ENCODE measurements at regions not wholly inside any gene's neighbourhood (a gene's known extent, or its start where the extent isn't known, plus 50 kb on each side); places are given as distances from the start of the nearest gene placed in this dataset.

DNA sequence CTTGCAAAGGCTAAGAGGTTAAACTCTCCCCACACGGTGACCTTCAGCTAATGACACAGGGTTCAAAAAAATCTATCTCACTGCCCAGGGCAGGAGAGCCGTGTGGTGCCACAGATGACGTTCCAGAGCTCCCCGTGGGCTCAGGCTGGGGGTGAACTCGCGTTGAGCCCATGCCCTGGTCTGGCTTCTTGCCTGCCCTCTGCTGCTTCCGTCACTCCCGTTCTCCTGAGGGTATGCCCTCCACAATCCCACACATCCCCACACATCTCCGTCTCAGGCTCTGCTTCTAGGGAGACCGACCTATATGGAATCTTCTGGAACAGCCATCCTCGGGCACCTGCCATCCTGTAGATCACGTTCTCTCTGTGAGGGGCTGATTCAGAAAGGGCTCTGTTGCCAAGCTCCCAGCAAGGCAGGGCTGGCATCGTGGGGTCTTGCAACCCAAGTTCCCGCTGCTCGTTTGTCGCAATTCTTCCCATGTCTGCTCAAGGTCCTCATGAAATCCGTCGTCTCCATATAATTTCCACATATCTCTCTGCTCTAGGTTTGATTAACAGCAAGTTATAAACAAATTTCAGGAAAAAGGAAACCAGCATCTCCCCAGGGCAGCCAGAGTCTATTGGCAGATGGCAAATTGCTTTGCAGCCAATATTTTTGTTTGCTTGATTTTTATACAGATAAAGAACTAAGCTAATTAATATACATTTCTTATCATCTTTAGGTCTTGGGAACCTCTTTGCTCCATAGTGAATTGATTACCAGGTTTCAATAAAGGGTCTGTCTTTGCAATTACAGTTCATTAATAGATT, 278.2 kb downstream of the PTPRU start (continued):
- TF ChIP-seq RUNX3 (IDR thresholded peaks at IDR 0.05; ENCODE audit: low read length) = no peak
- no peak for TF ChIP-seq ZNF384 (IDR thresholded peaks at IDR 0.05; ENCODE audit: borderline replicate concordance, low read depth, low read length)
- TF ChIP-seq ZNF24 (IDR thresholded peaks at IDR 0.05) = no peak
- no peak for TF ChIP-seq ZNF274 (IDR thresholded peaks at IDR 0.05; ENCODE audit: insufficient read depth, insufficient read length)
- TF ChIP-seq CREM (IDR thresholded peaks at IDR 0.05; ENCODE audit: low read depth) = no peak
- no peak for TF ChIP-seq BCL11A (IDR thresholded peaks at IDR 0.05; ENCODE audit: low read depth, low read length)

DNA sequence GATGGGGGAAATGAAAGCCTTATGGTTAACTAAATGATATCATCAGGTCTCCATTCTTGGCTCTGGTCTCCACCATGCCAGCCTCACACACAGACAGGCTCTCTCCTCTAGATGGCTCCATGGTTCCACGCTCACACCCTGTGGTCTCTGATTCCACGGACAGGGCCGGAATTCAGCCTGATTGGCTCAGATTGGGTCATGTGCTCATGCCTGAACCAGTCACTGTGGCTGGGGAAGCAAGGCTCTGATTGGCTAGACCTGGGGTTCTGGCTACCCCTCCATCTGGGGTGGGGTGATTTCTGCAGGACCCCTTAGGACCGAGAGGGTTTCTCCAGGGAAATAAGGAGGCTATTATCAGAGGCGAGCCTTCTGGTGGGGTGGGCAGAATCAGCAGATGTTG, 277.0 kb downstream of the PTPRU start:
- peak; percentile 9 for DNase-seq (ENCODE audit: low read depth, low spot score)
- H3K4me1 ChIP-seq (ENCODE audit: control insufficient read depth, insufficient read depth, low read length) = no peaks in the 10 kb centered on the region
- ChIA-PET POLR2A (no interaction called here), RAD21 (ENCODE audit: unreplicated experiment) (no interaction called here), SMC1A (ENCODE audit: uncharacterized antibody, unreplicated experiment) (no interaction called here), CTCF (no interaction called here)
- TF ChIP-seq RAD21 (IDR thresholded peaks at IDR 0.05; ENCODE audit: insufficient read depth, low read depth, low read length) = peak; percentile 82
- no peak for TF ChIP-seq ESRRA (IDR thresholded peaks at IDR 0.05; ENCODE audit: low read length)
- TF ChIP-seq SP1 (IDR thresholded peaks at IDR 0.05; ENCODE audit: low read depth, low read length) = peak; percentile 12
- TF ChIP-seq NFYB (IDR thresholded peaks at IDR 0.05; ENCODE audit: insufficient read depth, low read depth, low read length) = peak; percentile 89
- TF ChIP-seq RUNX3 (IDR thresholded peaks at IDR 0.05; ENCODE audit: low read length) = 0 out of 2 replicates have a peak, but pooled peaks have one; percentile 33
- TF ChIP-seq SMC3 (IDR thresholded peaks at IDR 0.05; ENCODE audit: borderline replicate concordance, low read length) = peak; percentile 47
- TF ChIP-seq EZH2 (IDR thresholded peaks at IDR 0.05; ENCODE audit: borderline replicate concordance, control insufficient read depth, low read depth, low read length) = no peak
- TF ChIP-seq, protein P1, sequence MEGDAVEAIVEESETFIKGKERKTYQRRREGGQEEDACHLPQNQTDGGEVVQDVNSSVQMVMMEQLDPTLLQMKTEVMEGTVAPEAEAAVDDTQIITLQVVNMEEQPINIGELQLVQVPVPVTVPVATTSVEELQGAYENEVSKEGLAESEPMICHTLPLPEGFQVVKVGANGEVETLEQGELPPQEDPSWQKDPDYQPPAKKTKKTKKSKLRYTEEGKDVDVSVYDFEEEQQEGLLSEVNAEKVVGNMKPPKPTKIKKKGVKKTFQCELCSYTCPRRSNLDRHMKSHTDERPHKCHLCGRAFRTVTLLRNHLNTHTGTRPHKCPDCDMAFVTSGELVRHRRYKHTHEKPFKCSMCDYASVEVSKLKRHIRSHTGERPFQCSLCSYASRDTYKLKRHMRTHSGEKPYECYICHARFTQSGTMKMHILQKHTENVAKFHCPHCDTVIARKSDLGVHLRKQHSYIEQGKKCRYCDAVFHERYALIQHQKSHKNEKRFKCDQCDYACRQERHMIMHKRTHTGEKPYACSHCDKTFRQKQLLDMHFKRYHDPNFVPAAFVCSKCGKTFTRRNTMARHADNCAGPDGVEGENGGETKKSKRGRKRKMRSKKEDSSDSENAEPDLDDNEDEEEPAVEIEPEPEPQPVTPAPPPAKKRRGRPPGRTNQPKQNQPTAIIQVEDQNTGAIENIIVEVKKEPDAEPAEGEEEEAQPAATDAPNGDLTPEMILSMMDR (IDR thresholded peaks at IDR 0.05 in 2 of 3, conservative IDR thresholded peaks at IDR 0.05 in 1 of 3; ENCODE audit: control insufficient read depth in 2 of 3, extremely low read depth in 1 of 3, insufficient read depth in 1 of 3, low read depth in 3 of 3, low read length in 3 of 3) = peak; percentile 34 to 59 (median 43); a peak in 5 of 6 replicates
- peak; percentile 85 for TF ChIP-seq USF1 (IDR thresholded peaks at IDR 0.05; ENCODE audit: borderline replicate concordance, extremely low read length, insufficient read depth, low read depth, low read length)
- peak; percentile 92 for ATAC-seq
- no peaks in the 10 kb centered on the region for H4K20me1 ChIP-seq (ENCODE audit: control insufficient read depth, insufficient read depth)
- no peak overlapping the region for H2AFZ ChIP-seq (ENCODE audit: control insufficient read depth, low read depth, low read length)
- no peak overlapping the region for H3K9ac ChIP-seq (ENCODE audit: control insufficient read depth, insufficient read depth, low read length)
- no peaks in the 10 kb centered on the region for H3K79me2 ChIP-seq (ENCODE audit: control insufficient read depth, insufficient read depth, low read length)
- FAIRE-seq = no peak
- H3K27me3 ChIP-seq (replicated peaks in 1 of 2; ENCODE audit: control insufficient read depth in 2 of 2, insufficient read depth in 2 of 2, low read length in 1 of 2) = peaks cover 0 to under 1% of the 10 kb centered on the region in 2 experiments; a peak in 1 of 4 replicates
- intact Hi-C loops (cut with micrococcal nuclease; ENCODE audit: unreplicated experiment) = loop anchor here (2.0 to 5.0 kb wide), 2 partner anchors 335 to 1194 kb away; no protein-coding TSS in a partner anchor
- no peak overlapping the region for H3K4me2 ChIP-seq (ENCODE audit: control insufficient read depth, insufficient read depth)
- no peaks in the 10 kb centered on the region for H3K36me3 ChIP-seq (ENCODE audit: control insufficient read depth in 2 of 2, insufficient read depth in 2 of 2, low read length in 1 of 2)
- BruUV-seq (replicated peaks) = no TSS peak
- H3K27ac ChIP-seq (ENCODE audit: control insufficient read depth, insufficient read depth) = no peak overlapping the region
- no peaks in the 10 kb centered on the region for H3K9me3 ChIP-seq (replicated peaks; ENCODE audit: control insufficient read depth, insufficient read depth, low read length)
- in situ Hi-C loops (cut with MboI) = no loop called here
- no peak overlapping the region for H3K4me3 ChIP-seq
- WGBS (ENCODE audit: insufficient coverage, insufficient replicate concordance, low lambda C conversion rate, missing lambda C conversion rate) = 13% methylated on average over 5 of the region's 5 CpGs
